ENCODE measurements at regions not wholly inside any gene's neighbourhood (a gene's known extent, or its start where the extent isn't known, plus 50 kb on each side); places are given as distances from the start of the nearest gene placed in this dataset.

- no peak for TF ChIP-seq Cebpa-rat (IDR thresholded peaks at IDR 0.05)
- Histone ChIP-seq H3K4me1 (no peaks in the 10 kb centered on the region), H3K4me2 (no peak overlapping the region), H3K27ac (no peak overlapping the region), H3K27me3 (peaks cover 38 to 87% (median 73%) of the 10 kb centered on the region in 11 experiments), H3K4me3 (no peak overlapping the region), H3K9ac (no peak overlapping the region), H4K20me1 (no peaks in the 10 kb centered on the region; a peak in 1 of 22 replicates), H3K36me3 (no peaks in the 10 kb centered on the region), H3K9me3 (replicated peaks in 1 of 11) (peaks cover 3 to 13% (median 4%) of the 10 kb centered on the region in 11 experiments)
Observed at GRCh38 chrX:127861611-127862010, 190.6 kb downstream of the ACTRT1 start.
